SK-N-SH (cell line): ENCODE measurements at regions not wholly inside any gene's neighbourhood (a gene's known extent, or its start where the extent isn't known, plus 50 kb on each side); places are given as distances from the start of the nearest gene placed in this dataset.

Experiments
- CTCF ChIA-PET: fragments of 300-600, 350-600 bp; formaldehyde crosslinking; extraction: SDS; loops from one replicate; lab custom pipeline; 2021; lab: Yijun Ruan, JAX
- POLR2A ChIA-PET: fragments of 350-600 bp; sonication (Branson Sonifier 250); formaldehyde crosslinking; extraction: SDS; loops from one replicate; lab custom pipeline; 2020; ENCODE audit warnings: antibody characterized with exemption, inconsistent platforms; lab: Yijun Ruan, JAX
- DNase-seq: peaks from one replicate; pipeline ENCODE4 v3.0.0; 2012
- H2AFZ ChIP-seq: fragments of 200-600 bp; sonication (generic); 2 replicates; pipeline ENCODE4 v1.8.1; 2016; ENCODE audit warnings: antibody characterized with exemption, mild to moderate bottlenecking, low read depth
- H3F3A ChIP-seq: fragments of 200-600 bp; sonication (generic); replicated peaks from 2 replicates; pipeline ENCODE3; 2016; ENCODE audit warnings: antibody characterized with exemption, mild to moderate bottlenecking; ENCODE audit not compliant: insufficient read depth
- H3K27ac ChIP-seq, 2 experiments: fragments of 200-500 bp in 1 of 2; fragments of 200-600 bp in 1 of 2; sonication (Bioruptor generic) in 1 of 2; sonication (generic), shearing (Covaris generic) in 1 of 2; 2 replicates each; pipeline versions ENCODE4 v1.5.1 to v1.6.1; 2014 to 2016; ENCODE audit warnings: low read depth in 2 of 2, inconsistent platforms in 1 of 2, low read length in 1 of 2, mild to moderate bottlenecking in 1 of 2, mixed read lengths in 1 of 2
- H3K27me3 ChIP-seq: fragments of 200-600 bp; sonication (generic), shearing (Covaris generic); 2 replicates; pipeline ENCODE4 v1.6.1; 2016; ENCODE audit warnings: mixed run types; ENCODE audit not compliant: insufficient read depth
- H3K36me3 ChIP-seq, 2 experiments: fragments of 200-500 bp in 1 of 2; fragments of 200-600 bp in 1 of 2; sonication (Bioruptor generic) in 1 of 2; sonication (generic) in 1 of 2; replicated peaks in 1 of 2; 2 replicates each; pipeline versions ENCODE3 to v1.5.1; 2014 to 2016; ENCODE audit warnings: low read length in 1 of 2, mild to moderate bottlenecking in 1 of 2; ENCODE audit not compliant: insufficient read depth in 2 of 2, control insufficient read depth in 1 of 2
- H3K4me1 ChIP-seq, 2 experiments: fragments of 200-500 bp in 1 of 2; fragments of 200-600 bp in 1 of 2; sonication (Bioruptor generic) in 1 of 2; sonication (generic), shearing (Covaris generic) in 1 of 2; 2 replicates each; pipeline versions ENCODE4 v1.5.1 to v1.6.1; 2014 to 2016; ENCODE audit warnings: low read depth in 1 of 2, low read length in 1 of 2, mixed run types in 1 of 2; ENCODE audit not compliant: insufficient read depth in 2 of 2, control insufficient read depth in 1 of 2
- H3K4me2 ChIP-seq: fragments of 200-600 bp; sonication (generic), shearing (Covaris generic); 2 replicates; pipeline ENCODE4 v1.6.1; 2017; ENCODE audit warnings: mixed run types
- H3K4me3 ChIP-seq, 2 experiments: fragments of 200-500 bp in 1 of 2; fragments of 200-600 bp in 1 of 2; sonication (Bioruptor generic) in 1 of 2; sonication (generic), shearing (Covaris generic) in 1 of 2; 2 replicates each; pipeline versions ENCODE4 v1.5.1 to v1.8.1; 2014 to 2016; ENCODE audit warnings: low read depth in 2 of 2, inconsistent platforms in 1 of 2, low read length in 1 of 2, mild to moderate bottlenecking in 1 of 2, mixed read lengths in 1 of 2, moderate library complexity in 1 of 2
- H3K79me2 ChIP-seq: fragments of 200-600 bp; sonication (generic); 2 replicates; pipeline ENCODE4 v1.8.1; 2017; ENCODE audit warnings: mild to moderate bottlenecking; ENCODE audit not compliant: insufficient read depth
- H3K9ac ChIP-seq: fragments of 200-600 bp; sonication (generic); 2 replicates; pipeline ENCODE4 v1.6.1; 2017; ENCODE audit warnings: mixed run types
- H3K9me2 ChIP-seq: fragments of 200-600 bp; sonication (generic); 2 replicates; pipeline ENCODE4 v1.6.1; 2017; ENCODE audit warnings: mixed run types
- H3K9me3 ChIP-seq: fragments of 200-600 bp; sonication (generic); 2 replicates; pipeline ENCODE4 v1.6.1; 2017; ENCODE audit warnings: mixed run types, mild to moderate bottlenecking, moderate library complexity
- H4K20me1 ChIP-seq: fragments of 200-600 bp; sonication (generic); 2 replicates; pipeline ENCODE4 v1.6.1; 2017; ENCODE audit warnings: mild to moderate bottlenecking, mixed run types; ENCODE audit not compliant: insufficient read depth
- CHD2 ChIP-seq: fragments of 150-350 bp; IDR thresholded peaks from 2 replicates; pipeline ENCODE4 v1.6.1; 2018; ENCODE audit warnings: low read length; ENCODE audit not compliant: partially characterized antibody
- FOSL2 ChIP-seq: IDR thresholded peaks from 2 replicates; pipeline ENCODE4 v1.4.0; 2012; ENCODE audit warnings: low read depth, mild to moderate bottlenecking, moderate library complexity, borderline replicate concordance
- GABPA ChIP-seq: IDR thresholded peaks from 2 replicates; pipeline ENCODE4 v1.4.0; 2012; ENCODE audit warnings: low read depth, mild to moderate bottlenecking
- MAX ChIP-seq: IDR thresholded peaks from 2 replicates; pipeline ENCODE4 v1.4.0; 2012; ENCODE audit warnings: low read depth
- MXI1 ChIP-seq: IDR thresholded peaks from 2 replicates; pipeline ENCODE4 v1.6.1; 2012; ENCODE audit warnings: mild to moderate bottlenecking, low read depth, low read length, improper control_type of control experiment
- RAD21 ChIP-seq: IDR thresholded peaks from 2 replicates; pipeline ENCODE4 v1.6.1; 2012; ENCODE audit warnings: mild to moderate bottlenecking, low read length
- SIN3A ChIP-seq: IDR thresholded peaks from 2 replicates; pipeline ENCODE4 v1.6.1; 2012; ENCODE audit warnings: low read depth, mild to moderate bottlenecking, low read length, moderate library complexity, borderline replicate concordance
- SMC3 ChIP-seq: IDR thresholded peaks from 2 replicates; pipeline ENCODE4 v1.6.1; 2012; ENCODE audit warnings: low read depth, low read length, improper control_type of control experiment
- WGBS: methylation state at CpG from one replicate; pipeline ENCODE4 v1.1.6; 2017; ENCODE audit warnings: low lambda C conversion rate; 5-methylcytosine and 5-hydroxymethylcytosine counted together
- TF ChIP-seq, protein P1 (sequence below): fragments of 200-600 bp; sonication (generic); IDR thresholded peaks from 2 replicates; pipeline ENCODE4 v1.6.1; 2017; ENCODE audit warnings: antibody characterized with exemption, mild to moderate bottlenecking, moderate library complexity
- TF ChIP-seq, protein P2 (sequence below): IDR thresholded peaks from 2 replicates; pipeline ENCODE4; 2012

DNA sequence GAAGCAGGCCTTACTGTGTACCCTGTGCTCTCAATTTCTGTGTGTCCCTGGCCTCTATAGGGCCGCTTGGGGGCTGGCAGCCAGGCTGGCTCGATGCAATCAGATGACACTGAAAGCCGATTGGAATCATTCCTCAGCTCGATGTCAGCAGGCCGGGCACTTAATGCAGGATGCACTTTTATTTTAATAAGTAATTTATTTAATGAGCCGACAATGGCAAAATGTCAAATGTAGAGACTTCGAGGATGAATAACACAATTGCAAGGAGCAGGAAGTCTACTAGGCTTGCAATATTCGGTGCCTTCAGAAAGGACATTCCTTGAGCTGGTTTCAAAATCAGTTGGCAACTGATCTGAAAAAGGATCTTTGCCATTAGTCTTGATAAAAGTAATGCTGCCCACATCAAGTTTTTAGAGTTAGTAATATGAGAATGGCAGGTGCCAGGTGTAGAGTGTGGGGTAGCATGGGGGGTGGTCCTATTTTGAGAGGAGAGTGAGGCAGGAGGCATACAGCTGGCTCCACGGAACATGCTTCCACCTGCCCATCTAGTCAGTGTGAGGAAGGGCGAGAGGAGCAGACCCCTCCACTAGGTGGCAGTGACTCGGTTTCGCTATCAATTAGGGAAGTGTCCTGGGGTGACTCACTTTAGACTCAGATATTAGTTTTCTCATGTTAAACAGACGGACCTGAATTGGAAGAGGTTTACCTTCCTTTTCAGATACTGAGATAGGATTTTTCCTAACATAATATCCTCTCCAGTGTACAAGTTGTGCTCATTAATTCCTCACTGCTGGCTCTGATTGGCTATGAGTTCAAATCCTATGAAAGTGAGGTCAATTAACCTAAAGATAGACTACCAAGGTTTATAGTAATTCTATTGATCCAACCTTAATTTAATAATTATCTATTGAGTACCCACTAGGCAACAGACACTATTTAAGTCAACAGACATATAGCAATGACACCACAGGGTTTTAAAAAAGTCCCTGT lies 80.9 kb downstream of the NABP1 start:
- Histone ChIP-seq H3K4me3 (no peak overlapping the region), H3K27me3 (no peaks in the 10 kb centered on the region), H3K4me2 (no peak overlapping the region), H3K36me3 (no peaks in the 10 kb centered on the region), H3K79me2 (no peaks in the 10 kb centered on the region), H3K9me2 (no peaks in the 10 kb centered on the region), H3F3A (no peaks in the 10 kb centered on the region), H4K20me1 (no peaks in the 10 kb centered on the region), H3K27ac (no peak overlapping the region), H2AFZ (no peak overlapping the region), H3K9me3 (no peaks in the 10 kb centered on the region), H3K4me1 (no peaks in the 10 kb centered on the region; a peak in 2 of 4 replicates), H3K9ac (no peak overlapping the region)
- TF ChIP-seq, protein P1, sequence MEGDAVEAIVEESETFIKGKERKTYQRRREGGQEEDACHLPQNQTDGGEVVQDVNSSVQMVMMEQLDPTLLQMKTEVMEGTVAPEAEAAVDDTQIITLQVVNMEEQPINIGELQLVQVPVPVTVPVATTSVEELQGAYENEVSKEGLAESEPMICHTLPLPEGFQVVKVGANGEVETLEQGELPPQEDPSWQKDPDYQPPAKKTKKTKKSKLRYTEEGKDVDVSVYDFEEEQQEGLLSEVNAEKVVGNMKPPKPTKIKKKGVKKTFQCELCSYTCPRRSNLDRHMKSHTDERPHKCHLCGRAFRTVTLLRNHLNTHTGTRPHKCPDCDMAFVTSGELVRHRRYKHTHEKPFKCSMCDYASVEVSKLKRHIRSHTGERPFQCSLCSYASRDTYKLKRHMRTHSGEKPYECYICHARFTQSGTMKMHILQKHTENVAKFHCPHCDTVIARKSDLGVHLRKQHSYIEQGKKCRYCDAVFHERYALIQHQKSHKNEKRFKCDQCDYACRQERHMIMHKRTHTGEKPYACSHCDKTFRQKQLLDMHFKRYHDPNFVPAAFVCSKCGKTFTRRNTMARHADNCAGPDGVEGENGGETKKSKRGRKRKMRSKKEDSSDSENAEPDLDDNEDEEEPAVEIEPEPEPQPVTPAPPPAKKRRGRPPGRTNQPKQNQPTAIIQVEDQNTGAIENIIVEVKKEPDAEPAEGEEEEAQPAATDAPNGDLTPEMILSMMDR: peak; percentile 61
- TF ChIP-seq FOSL2 (peak; percentile 36; the same call in 1 of the 2 replicates), RAD21 (peak; percentile 29; the same call in 1 of the 2 replicates), MAX (no peak), MXI1 (no peak), SMC3 (peak; percentile 26), CHD2 (no peak)
- TF ChIP-seq, protein P2, sequence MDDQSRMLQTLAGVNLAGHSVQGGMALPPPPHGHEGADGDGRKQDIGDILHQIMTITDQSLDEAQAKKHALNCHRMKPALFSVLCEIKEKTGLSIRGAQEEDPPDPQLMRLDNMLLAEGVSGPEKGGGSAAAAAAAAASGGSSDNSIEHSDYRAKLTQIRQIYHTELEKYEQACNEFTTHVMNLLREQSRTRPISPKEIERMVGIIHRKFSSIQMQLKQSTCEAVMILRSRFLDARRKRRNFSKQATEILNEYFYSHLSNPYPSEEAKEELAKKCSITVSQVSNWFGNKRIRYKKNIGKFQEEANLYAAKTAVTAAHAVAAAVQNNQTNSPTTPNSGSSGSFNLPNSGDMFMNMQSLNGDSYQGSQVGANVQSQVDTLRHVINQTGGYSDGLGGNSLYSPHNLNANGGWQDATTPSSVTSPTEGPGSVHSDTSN: no peak
- 54% methylated on average over 13 of the region's 13 CpGs for WGBS
- DNase-seq: peak; percentile 65
- ChIA-PET CTCF (interaction anchor here (0.8 to 2.0 kb wide), 6 partner anchors 10 to 176 kb away, joined by 3 to 7 read pairs (median 4); no protein-coding TSS in a partner anchor), POLR2A (no interaction called here)

- TF ChIP-seq GABPA (no peak), SIN3A (no peak)
- Histone ChIP-seq H3K9me2 (no peaks in the 10 kb centered on the region), H3K79me2 (no peaks in the 10 kb centered on the region), H3K4me2 (no peak overlapping the region), H3K27ac (no peak overlapping the region), H3K9ac (no peak overlapping the region), H3K4me1 (no peaks in the 10 kb centered on the region; a peak in 2 of 4 replicates), H3F3A (no peaks in the 10 kb centered on the region), H4K20me1 (no peaks in the 10 kb centered on the region), H3K36me3 (no peaks in the 10 kb centered on the region), H3K27me3 (no peaks in the 10 kb centered on the region), H2AFZ (no peak overlapping the region), H3K4me3 (no peak overlapping the region), H3K9me3 (no peaks in the 10 kb centered on the region)
- DNase-seq: no peak
- CTCF ChIA-PET: interaction anchor here (1.0 to 1.4 kb wide), 3 partner anchors 53 to 175 kb away, joined by 3 to 4 read pairs (median 3); no protein-coding TSS in a partner anchor
- POLR2A ChIA-PET: no interaction called here
- WGBS: 95% methylated on average over 4 of the region's 4 CpGs
Observed at GRCh38 chr2:191759680-191760079, 81.7 kb downstream of the NABP1 start.
